ENCODE measurements at regions not wholly inside any gene's neighbourhood (a gene's known extent, or its start where the extent isn't known, plus 50 kb on each side); places are given as distances from the start of the nearest gene placed in this dataset.

GRCh38 chrX:20364238-20364637 is 97.5 kb upstream of the RPS6KA3 start:
- DNase-seq = no peak

GRCh38 chrX:20363275-20363674 is 96.6 kb upstream of the RPS6KA3 start:
- no peak for DNase-seq

GRCh38 chrX:20362268-20363267 is 95.9 kb upstream of the RPS6KA3 start:
- DNase-seq = no peak

GRCh38 chrX:20361890-20362262 is 95.2 kb upstream of the RPS6KA3 start:
- DNase-seq = no peak

- no peak for DNase-seq
These were observed 94.6 kb upstream of the RPS6KA3 start for GRCh38 chrX:20361081-20361889.

- no peak for DNase-seq
These were observed 88.5 kb upstream of the RPS6KA3 start for GRCh38 chrX:20355187-20355586.

- DNase-seq = peak; percentile 18
These were observed 87.8 kb upstream of the RPS6KA3 start for GRCh38 chrX:20354505-20354904.

GRCh38 chrX:20352935-20353336 is 86.2 kb upstream of the RPS6KA3 start:
- DNase-seq = no peak

GRCh38 chrX:20352504-20352903 is 85.8 kb upstream of the RPS6KA3 start:
- DNase-seq = no peak

- no peak for DNase-seq
These were observed 83.9 kb upstream of the RPS6KA3 start for GRCh38 chrX:20350596-20350995.

- no peak for DNase-seq
These were observed 81.4 kb upstream of the RPS6KA3 start for GRCh38 chrX:20348139-20348538.

GRCh38 chrX:20347481-20347880 is 80.8 kb upstream of the RPS6KA3 start:
- DNase-seq = no peak

GRCh38 chrX:20333672-20334071 is 67.0 kb upstream of the RPS6KA3 start:
- DNase-seq = no peak

GRCh38 chrX:20330545-20330944 is 63.8 kb upstream of the RPS6KA3 start:
- no peak for DNase-seq

- no peak for DNase-seq
These were observed 62.7 kb upstream of the RPS6KA3 start for GRCh38 chrX:20329435-20329834.

- DNase-seq = no peak
These were observed 59.2 kb upstream of the RPS6KA3 start for GRCh38 chrX:20325786-20326388.

GRCh38 chrX:20322887-20323286 is 56.2 kb upstream of the RPS6KA3 start:
- no peak for DNase-seq

GRCh38 chrX:20320461-20321159 is 53.9 kb upstream of the RPS6KA3 start:
- DNase-seq = peak; percentile 8

GRCh38 chrX:20319054-20319453 is 52.3 kb upstream of the RPS6KA3 start:
- DNase-seq = no peak

GRCh38 chrX:20317873-20318272 is 51.2 kb upstream of the RPS6KA3 start:
- no peak for DNase-seq
